ENCODE measurements at regions not wholly inside any gene's neighbourhood (a gene's known extent, or its start where the extent isn't known, plus 50 kb on each side); places are given as distances from the start of the nearest gene placed in this dataset.
A peak's percentile ranks its signal among the peaks of the same experiment; 100 is the strongest.

DNA sequence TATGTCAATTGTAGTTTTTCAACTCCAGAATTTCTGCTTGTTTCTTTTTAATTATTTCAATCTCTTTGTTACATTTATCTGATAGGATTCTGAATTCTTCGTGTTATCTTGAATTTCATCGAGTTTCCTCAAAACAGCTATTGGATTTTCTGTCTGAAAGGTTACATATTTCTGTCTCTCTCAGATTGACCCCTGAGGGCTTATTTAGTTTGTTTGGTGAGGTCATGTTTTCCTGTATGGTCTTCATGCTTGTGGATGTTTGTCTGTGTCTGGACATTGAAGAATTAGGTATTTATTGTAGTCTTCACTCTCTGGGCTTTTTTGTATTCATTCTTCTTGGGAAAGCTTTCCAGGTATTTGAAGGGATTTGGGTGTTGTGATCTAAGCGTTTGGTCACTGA, 85.6 kb downstream of the SNAPC1 start:
- no peak for DNase-seq (ENCODE audit: low read depth)

GRCh38 chr14:61854898-61855297, 92.7 kb downstream of the SNAPC1 start:
- no peak for DNase-seq (ENCODE audit: low read depth)

DNA sequence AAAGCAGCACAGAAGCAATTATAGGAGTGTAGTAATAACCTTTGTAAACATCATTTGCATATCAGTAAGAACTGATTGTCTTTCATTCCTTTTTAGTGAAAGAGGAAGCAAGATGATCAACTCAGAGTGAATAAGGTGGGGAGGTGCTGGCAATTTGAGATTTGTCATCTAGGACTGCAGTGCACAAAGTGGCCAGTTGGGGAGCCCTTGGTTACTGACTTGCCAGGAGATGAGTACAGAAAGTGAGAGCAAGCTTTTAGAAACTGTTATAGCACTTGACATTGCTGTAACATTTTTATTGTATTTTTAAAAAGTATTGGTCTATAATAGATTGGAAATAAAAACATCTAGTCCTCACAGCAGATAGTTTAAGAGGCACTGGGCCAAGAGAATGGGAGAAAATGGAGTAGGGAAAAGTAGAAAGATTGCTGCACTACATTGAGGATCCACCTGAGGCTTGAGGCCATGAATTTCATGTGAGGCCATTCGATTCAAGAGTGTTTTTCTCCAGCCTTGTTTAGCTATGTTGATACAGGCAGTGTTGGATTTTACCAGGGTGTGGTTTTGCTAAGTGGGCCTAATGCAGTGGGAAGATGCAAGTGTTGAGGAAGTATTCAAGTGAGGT, 98.2 kb downstream of the SNAPC1 start:
- no peak for DNase-seq (ENCODE audit: low read depth)

DNA sequence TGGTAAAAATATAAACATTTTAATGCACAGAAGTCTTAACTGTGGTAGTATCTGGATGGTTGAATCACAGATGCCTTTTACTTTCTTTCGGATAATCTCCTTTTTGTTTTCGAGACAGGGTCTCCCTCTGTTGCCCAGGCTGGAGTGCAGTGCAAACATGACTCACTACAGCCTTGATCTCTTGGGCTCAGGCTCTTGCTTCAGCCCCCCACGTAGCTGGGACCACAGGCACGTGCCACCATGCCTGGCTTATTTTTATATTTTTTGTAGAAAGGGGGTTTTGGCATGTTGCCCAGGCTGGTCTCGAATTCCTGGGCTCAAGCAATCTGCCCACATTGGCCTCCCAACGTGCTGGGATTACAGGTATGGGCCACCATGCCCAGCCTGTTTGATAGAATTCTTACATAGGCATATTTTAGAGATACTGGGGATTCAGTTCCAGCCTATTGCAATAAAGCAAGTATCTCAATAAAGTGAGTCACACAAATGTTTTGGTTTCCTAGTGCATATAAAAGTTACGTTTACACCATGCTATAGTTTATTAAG, 99.2 kb downstream of the SNAPC1 start:
- no peak for DNase-seq (ENCODE audit: low read depth)

- no peak for DNase-seq (ENCODE audit: low read depth)
These were observed 102.2 kb downstream of the SNAPC1 start for GRCh38 chr14:61864329-61864898.

DNA sequence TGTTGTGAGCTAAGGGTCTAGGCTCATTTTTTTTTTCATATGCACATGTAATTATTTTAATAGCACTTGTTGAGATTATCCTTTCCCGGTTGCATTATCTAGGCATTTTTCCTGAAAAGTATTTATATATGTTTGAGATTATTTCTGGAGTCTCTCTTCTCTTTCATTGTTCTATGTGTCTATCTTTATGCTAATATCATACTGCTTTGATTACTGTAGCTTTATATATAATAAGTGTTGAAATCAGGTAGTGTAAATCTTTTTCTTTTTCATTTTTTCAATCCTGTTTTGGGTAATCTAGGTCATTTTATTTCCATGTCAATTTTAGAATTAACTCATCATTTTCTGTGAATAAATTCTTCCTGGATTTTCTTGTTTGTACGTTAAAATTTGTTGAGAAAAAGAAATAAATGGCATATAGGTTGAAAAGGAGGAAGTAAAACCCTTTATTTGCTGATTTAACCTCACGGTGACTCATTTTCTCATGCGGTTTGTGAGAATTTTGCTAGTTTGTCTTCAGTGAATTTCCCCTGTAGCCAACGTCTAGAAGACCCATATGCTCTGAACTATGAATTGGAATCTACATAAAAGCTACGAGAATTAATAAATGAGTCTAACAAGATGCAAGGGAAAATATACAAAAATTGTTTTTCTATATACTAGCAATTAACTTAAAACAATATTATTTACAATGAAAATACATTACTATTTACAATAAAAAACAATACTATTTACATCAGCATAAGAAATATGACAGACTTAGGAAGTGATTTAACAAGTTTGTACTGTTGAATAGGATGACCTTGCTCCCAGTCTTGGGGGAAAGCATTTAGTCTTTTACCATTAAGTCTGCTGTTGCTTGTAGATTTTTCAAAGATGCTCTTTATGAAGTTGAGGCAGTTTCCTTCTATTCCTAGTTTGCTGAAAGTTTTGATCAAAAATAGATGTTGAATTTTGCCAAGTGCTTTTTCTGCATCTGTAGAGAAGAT, 105.0 kb downstream of the SNAPC1 start:
- DNase-seq (ENCODE audit: low read depth) = no peak

- no peak for DNase-seq (ENCODE audit: low read depth)
These were observed 106.6 kb downstream of the SNAPC1 start for GRCh38 chr14:61868846-61869245.

DNA sequence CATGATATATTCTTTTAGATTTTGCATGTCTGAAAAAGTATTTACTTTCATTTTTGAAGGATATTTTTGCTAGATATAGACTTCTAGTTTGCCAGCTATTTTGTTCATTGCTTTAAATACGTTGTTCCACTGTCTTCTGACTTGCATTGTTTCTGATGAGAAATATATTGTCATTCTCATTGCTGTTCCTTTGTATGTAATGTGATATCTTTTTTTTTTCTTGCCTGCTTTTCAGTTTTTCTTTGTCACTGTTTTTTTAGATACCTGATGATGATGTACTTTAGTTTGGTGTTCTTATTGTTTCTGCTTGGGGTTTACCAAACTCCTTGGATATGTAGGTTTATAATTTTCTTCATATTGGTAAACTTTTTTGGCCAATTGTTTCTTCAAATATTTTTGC, 107.9 kb downstream of the SNAPC1 start:
- no peak for DNase-seq (ENCODE audit: low read depth)

DNA sequence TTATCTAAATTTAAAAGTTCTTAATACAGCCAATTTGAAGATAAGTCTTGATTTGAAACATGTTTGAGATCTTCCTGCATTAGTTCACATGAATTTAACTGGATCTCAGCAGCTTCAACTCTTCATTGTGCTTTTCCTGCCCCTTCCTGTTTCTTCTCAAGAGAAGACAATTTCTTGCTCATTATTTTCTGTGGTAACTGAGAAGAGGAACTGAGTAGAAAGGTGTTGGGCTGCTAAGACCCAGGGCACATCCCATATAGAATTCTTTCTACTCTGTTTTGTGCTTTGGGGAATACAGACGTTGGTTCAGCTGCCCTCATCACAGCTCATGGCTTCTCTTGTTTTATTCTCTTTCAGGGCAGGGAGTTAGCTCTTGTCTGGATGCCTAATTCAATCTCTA, 110.2 kb downstream of the SNAPC1 start:
- DNase-seq (ENCODE audit: low read depth) = no peak

- no peak for DNase-seq (ENCODE audit: low read depth)
These were observed 113.3 kb downstream of the SNAPC1 start for GRCh38 chr14:61875483-61875882.

GRCh38 chr14:61876362-61877034, 114.3 kb downstream of the SNAPC1 start:
- no peak for DNase-seq (ENCODE audit: low read depth)

DNA sequence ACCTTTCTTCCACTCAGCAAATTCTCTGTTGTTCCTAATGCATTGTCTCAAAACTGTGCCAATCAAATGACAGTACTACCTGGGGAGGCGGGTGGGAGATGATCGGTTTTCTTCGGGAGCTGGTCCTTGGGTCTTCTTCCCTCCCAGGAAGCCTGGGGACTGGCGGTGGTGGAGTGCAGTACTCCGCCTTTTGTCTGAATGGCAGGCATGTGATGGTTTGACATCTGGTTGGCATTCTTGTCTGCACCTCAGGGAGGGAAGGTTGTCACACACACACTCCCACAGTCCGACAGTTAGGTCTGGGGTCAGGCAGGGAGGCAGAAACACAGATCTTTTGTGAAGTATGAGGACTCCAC, 114.8 kb downstream of the SNAPC1 start:
- DNase-seq (ENCODE audit: low read depth) = no peak

DNA sequence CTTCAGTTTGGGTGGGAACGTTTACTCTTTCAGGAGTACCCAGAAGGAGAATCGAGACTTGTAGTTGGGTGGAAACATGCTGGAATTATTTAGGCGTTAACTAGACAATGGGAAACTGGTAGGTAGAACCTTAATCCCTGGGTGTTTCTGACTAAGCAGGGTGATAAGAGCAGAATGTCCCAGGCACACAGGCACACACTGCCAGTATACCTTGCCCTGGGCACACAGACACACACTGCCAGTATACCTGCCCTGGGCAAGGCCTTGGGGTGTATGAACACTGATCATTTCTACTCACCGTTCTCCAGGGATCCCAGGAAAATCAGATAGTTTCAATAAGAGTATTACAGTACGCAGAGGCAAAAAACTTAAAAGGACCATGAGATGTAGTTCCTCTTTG, 115.5 kb downstream of the SNAPC1 start:
- DNase-seq (ENCODE audit: low read depth) = no peak

- no peak for DNase-seq (ENCODE audit: low read depth)
These were observed 116.7 kb downstream of the SNAPC1 start for GRCh38 chr14:61878931-61879330.

GRCh38 chr14:61881046-61881445, 118.8 kb downstream of the SNAPC1 start:
- no peak for DNase-seq (ENCODE audit: low read depth)

DNA sequence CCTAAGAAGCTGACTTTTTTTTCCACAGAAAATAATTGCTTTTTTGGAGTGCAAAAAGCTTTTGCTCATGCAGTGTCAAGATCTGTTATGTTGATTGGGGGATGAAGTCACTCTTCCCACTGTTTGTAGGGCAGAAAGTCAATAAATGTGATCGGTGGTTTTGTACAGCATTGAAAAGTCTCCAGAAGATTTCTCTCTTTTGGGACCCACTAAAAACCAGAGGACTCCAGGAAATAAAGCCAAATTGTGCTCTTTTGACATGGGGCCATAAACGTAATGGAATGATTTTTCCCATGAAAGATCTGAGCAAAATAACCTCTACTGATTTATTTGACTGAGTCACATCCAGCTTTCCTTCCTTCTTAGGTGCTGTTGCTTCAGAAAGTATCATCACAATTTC, 122.5 kb downstream of the SNAPC1 start:
- DNase-seq (ENCODE audit: low read depth) = no peak

GRCh38 chr14:61885203-61885961, 123.2 kb downstream of the SNAPC1 start:
- no peak for DNase-seq (ENCODE audit: low read depth)

DNA sequence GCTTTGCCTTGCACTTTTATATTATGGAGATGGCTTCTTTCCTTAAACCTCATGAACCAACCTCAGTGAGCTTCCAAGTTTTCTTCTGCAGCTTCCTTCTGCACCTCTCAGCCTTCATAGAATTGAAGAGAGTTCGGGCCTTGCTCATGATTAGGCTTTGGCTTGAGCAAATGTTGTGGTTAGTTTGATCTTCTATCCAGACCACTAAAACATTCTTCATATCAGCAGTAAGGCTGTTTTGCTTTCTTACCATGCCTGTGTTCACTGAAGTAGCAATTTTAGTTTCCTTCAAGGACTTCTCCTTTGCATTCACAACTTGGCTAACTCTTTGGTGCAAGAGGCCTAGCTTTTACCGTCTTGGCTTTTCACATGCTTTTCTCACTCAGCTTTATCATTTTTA, 125.4 kb downstream of the SNAPC1 start:
- no peak for DNase-seq (ENCODE audit: low read depth)

DNA sequence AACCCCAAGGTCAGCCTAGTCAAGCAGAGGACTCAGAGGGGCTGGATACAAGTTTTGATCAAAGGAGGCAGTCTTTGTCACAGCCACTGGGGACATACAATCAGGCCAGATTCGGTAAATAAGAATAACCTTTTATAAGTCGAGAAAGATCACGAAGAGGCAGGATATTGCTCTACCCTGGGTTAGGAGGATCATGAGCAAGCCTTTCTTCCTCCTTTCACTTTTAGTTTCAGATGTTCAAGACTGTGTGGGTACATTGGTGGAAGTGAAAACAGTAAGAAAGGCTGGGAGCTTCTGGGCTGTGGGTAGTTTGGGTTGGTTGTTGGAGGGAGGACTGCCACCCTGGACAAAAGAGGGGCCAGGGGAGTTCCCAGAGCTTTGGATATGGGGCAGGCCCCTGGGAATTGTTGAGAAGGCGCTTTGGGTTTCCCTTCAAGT, 127.7 kb downstream of the SNAPC1 start:
- DNase-seq (ENCODE audit: low read depth) = no peak

GRCh38 chr14:61891170-61891569, 128.9 kb downstream of the SNAPC1 start:
- DNase-seq (ENCODE audit: low read depth) = peak; percentile 2

GRCh38 chr14:61891810-61892209, 129.6 kb downstream of the SNAPC1 start:
- DNase-seq (ENCODE audit: low read depth) = no peak

All from GM04503 (cell line).